MM.1S (cell line): ENCODE measurements at regions not wholly inside any gene's neighbourhood (a gene's known extent, or its start where the extent isn't known, plus 50 kb on each side); places are given as distances from the start of the nearest gene placed in this dataset.

Experiments
- CTCF ChIP-seq: fragments of 300-600 bp; sonication (generic); IDR thresholded peaks from 2 replicates; pipeline ENCODE4 v1.5.1; 2016; ENCODE audit warnings: antibody characterized with exemption, low read length, mixed read lengths
- EZH2 ChIP-seq: fragments of 300-600 bp; sonication (generic); optimal IDR thresholded peaks from 2 replicates; pipeline ENCODE3; 2017; ENCODE audit warnings: low read depth, mild to moderate bottlenecking, antibody characterized with exemption, low read length, mixed read lengths

GRCh38 chr5:91436241-91436640 is 53.1 kb upstream of the ARRDC3 start:
- TF ChIP-seq CTCF (no peak), EZH2 (no peak)
